Breast epithelium (tissue), 3 donors: ENCODE measurements at regions not wholly inside any gene's neighbourhood (a gene's known extent, or its start where the extent isn't known, plus 50 kb on each side); places are given as distances from the start of the nearest gene placed in this dataset.
"Not testable (repeated sequence)": the region's sequence is repeated elsewhere in the genome, so short reads cannot be mapped to it uniquely, and the experiment has no call there.

Experiments used
- POLR2A ChIP-seq: fragments of 450-650 bp; IDR thresholded peaks from one replicate; pipeline ENCODE4 v1.6.1; 2016; ENCODE audit warnings: antibody characterized with exemption, mild to moderate bottlenecking, moderate library complexity
- POLR2AphosphoS5 ChIP-seq, 3 donors: sonication (generic); formaldehyde crosslinking; IDR thresholded peaks; one replicate each; pipeline ENCODE4 v1.6.1; 2017; ENCODE audit warnings: antibody characterized with exemption in 3 of 3
- TF ChIP-seq, protein P1 (sequence below), 3 donors: fragments of 450-650 bp; IDR thresholded peaks; one replicate each; pipeline ENCODE4 v1.5.1; 2016 to 2017; ENCODE audit warnings: antibody characterized with exemption in 3 of 3, mild to moderate bottlenecking in 3 of 3, moderate library complexity in 3 of 3

GRCh38 chr1:161454865-161455707 lies 50.2 kb upstream of the FCGR2A start:
- TF ChIP-seq, protein P1, sequence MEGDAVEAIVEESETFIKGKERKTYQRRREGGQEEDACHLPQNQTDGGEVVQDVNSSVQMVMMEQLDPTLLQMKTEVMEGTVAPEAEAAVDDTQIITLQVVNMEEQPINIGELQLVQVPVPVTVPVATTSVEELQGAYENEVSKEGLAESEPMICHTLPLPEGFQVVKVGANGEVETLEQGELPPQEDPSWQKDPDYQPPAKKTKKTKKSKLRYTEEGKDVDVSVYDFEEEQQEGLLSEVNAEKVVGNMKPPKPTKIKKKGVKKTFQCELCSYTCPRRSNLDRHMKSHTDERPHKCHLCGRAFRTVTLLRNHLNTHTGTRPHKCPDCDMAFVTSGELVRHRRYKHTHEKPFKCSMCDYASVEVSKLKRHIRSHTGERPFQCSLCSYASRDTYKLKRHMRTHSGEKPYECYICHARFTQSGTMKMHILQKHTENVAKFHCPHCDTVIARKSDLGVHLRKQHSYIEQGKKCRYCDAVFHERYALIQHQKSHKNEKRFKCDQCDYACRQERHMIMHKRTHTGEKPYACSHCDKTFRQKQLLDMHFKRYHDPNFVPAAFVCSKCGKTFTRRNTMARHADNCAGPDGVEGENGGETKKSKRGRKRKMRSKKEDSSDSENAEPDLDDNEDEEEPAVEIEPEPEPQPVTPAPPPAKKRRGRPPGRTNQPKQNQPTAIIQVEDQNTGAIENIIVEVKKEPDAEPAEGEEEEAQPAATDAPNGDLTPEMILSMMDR (IDR thresholded peaks at IDR 0.05) = not testable (repeated sequence)
- TF ChIP-seq POLR2A; POLR2AphosphoS5 (IDR thresholded peaks at IDR 0.05): not testable (repeated sequence)
